ENCODE measurements at regions not wholly inside any gene's neighbourhood (a gene's known extent, or its start where the extent isn't known, plus 50 kb on each side); places are given as distances from the start of the nearest gene placed in this dataset.

DNA sequence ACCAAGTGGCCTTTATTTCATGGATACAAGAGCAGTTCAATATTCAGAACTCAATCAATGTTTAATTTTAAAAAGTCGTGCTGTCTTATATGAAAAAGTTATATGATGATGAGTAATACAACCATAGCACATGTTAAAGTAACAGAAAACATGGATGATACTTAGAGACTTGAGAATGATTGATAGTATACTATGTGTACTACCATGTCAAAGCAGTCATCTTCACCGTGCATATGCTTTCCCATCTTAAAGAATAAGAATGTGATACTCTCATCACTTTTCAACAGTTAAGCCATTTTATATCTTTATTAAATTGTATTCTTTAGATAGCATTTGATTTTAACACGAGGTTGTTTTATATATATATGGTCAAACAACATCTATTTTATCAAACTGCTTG lies 535.9 kb upstream of the ADAMTS5 start:
- TF ChIP-seq GABPA (tag; conservative IDR thresholded peaks at IDR 0.05; ENCODE audit: low read depth) = no peak
- no peak for TF ChIP-seq IRF2 (CRISPR knock-in tag; IDR thresholded peaks at IDR 0.05)
- TF ChIP-seq HDAC2 (IDR thresholded peaks at IDR 0.05) = no peak
- no peak for TF ChIP-seq POLR2A (conservative IDR thresholded peaks at IDR 0.05)
- TF ChIP-seq, protein P1, sequence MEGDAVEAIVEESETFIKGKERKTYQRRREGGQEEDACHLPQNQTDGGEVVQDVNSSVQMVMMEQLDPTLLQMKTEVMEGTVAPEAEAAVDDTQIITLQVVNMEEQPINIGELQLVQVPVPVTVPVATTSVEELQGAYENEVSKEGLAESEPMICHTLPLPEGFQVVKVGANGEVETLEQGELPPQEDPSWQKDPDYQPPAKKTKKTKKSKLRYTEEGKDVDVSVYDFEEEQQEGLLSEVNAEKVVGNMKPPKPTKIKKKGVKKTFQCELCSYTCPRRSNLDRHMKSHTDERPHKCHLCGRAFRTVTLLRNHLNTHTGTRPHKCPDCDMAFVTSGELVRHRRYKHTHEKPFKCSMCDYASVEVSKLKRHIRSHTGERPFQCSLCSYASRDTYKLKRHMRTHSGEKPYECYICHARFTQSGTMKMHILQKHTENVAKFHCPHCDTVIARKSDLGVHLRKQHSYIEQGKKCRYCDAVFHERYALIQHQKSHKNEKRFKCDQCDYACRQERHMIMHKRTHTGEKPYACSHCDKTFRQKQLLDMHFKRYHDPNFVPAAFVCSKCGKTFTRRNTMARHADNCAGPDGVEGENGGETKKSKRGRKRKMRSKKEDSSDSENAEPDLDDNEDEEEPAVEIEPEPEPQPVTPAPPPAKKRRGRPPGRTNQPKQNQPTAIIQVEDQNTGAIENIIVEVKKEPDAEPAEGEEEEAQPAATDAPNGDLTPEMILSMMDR (IDR thresholded peaks at IDR 0.05 in 2 of 3, conservative IDR thresholded peaks at IDR 0.05 in 1 of 3; ENCODE audit: insufficient read depth in 2 of 3, low read depth in 1 of 3, low read length in 3 of 3) = no peak
- TF ChIP-seq, protein P2, sequence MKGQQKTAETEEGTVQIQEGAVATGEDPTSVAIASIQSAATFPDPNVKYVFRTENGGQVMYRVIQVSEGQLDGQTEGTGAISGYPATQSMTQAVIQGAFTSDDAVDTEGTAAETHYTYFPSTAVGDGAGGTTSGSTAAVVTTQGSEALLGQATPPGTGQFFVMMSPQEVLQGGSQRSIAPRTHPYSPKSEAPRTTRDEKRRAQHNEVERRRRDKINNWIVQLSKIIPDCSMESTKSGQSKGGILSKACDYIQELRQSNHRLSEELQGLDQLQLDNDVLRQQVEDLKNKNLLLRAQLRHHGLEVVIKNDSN (CRISPR knock-in tag; IDR thresholded peaks at IDR 0.05) = no peak
- no peak for TF ChIP-seq HNRNPL (IDR thresholded peaks at IDR 0.05; ENCODE audit: low read depth, low read length)
- no peak for TF ChIP-seq SMAD1 (IDR thresholded peaks at IDR 0.05; ENCODE audit: low read depth, low read length, partially characterized antibody)
